Dedifferentiated amniotic fluid mesenchymal stem cell (primary cell): ENCODE measurements at regions not wholly inside any gene's neighbourhood (a gene's known extent, or its start where the extent isn't known, plus 50 kb on each side); places are given as distances from the start of the nearest gene placed in this dataset.
"Not testable (repeated sequence)": the region's sequence is repeated elsewhere in the genome, so short reads cannot be mapped to it uniquely, and the experiment has no call there.

ENCODE experiments used
- DNase-seq: peaks from one replicate; pipeline ENCODE4 v3.0.0-alpha.2; 2016; ENCODE audit errors: extremely low spot score

- DNase-seq, result no peak
These were observed 102.5 kb upstream of the EIF5 start for GRCh38 chr14:103231376-103232019.

- no peak for DNase-seq
These were observed 101.8 kb upstream of the EIF5 start for GRCh38 chr14:103232031-103232808.

- no peak for DNase-seq
These were observed 101.2 kb upstream of the EIF5 start for GRCh38 chr14:103232831-103233319.

- no peak for DNase-seq
These were observed 100.7 kb upstream of the EIF5 start for GRCh38 chr14:103233328-103233727.

- DNase-seq, result not testable (repeated sequence)
These were observed 99.2 kb upstream of the EIF5 start for GRCh38 chr14:103234826-103235225.

- DNase-seq, result not testable (repeated sequence)
These were observed 98.5 kb upstream of the EIF5 start for GRCh38 chr14:103235506-103235905.

- DNase-seq, result no peak
These were observed 94.3 kb upstream of the EIF5 start for GRCh38 chr14:103239751-103240150.

GRCh38 chr14:103241531-103241930 lies 92.5 kb upstream of the EIF5 start:
- no peak for DNase-seq

- DNase-seq, result no peak
These were observed 90.0 kb upstream of the EIF5 start for GRCh38 chr14:103243764-103244737.

GRCh38 chr14:103245624-103246031 lies 88.4 kb upstream of the EIF5 start:
- DNase-seq, result peak; percentile 55

- DNase-seq, result no peak
These were observed 88.0 kb upstream of the EIF5 start for GRCh38 chr14:103246070-103246469.

GRCh38 chr14:103247169-103247606 lies 86.8 kb upstream of the EIF5 start:
- DNase-seq, result no peak

GRCh38 chr14:103250181-103250580 lies 83.9 kb upstream of the EIF5 start:
- DNase-seq, result no peak

GRCh38 chr14:103250874-103251273 lies 83.2 kb upstream of the EIF5 start:
- DNase-seq, result no peak

- no peak for DNase-seq
These were observed 78.5 kb upstream of the EIF5 start for GRCh38 chr14:103255555-103255954.

- no peak for DNase-seq
These were observed 77.6 kb upstream of the EIF5 start for GRCh38 chr14:103256406-103256805.

- DNase-seq, result no peak
These were observed 76.7 kb upstream of the EIF5 start for GRCh38 chr14:103257211-103257962.

GRCh38 chr14:103258211-103258610 lies 75.8 kb upstream of the EIF5 start:
- no peak for DNase-seq

- no peak for DNase-seq
These were observed 74.9 kb upstream of the EIF5 start for GRCh38 chr14:103259184-103259583.

- DNase-seq, result no peak
These were observed 74.0 kb upstream of the EIF5 start for GRCh38 chr14:103259801-103260628.
